ENCODE measurements at regions not wholly inside any gene's neighbourhood (a gene's known extent, or its start where the extent isn't known, plus 50 kb on each side); places are given as distances from the start of the nearest gene placed in this dataset.
"Not testable (repeated sequence)": the region's sequence is repeated elsewhere in the genome, so short reads cannot be mapped to it uniquely, and the experiment has no call there.

GRCh38 chr3:34109846-34110245 is 311.4 kb downstream of the PDCD6IP start:
- Histone ChIP-seq H3K27me3 (ENCODE audit: control insufficient read depth in 2 of 2, insufficient read depth in 2 of 2, low read length in 2 of 2) (no peaks in the 10 kb centered on the region), H3K4me1 (ENCODE audit: control insufficient read depth in 2 of 2, insufficient read depth in 2 of 2, low read length in 2 of 2) (no peaks in the 10 kb centered on the region), H3K36me3 (ENCODE audit: control insufficient read depth in 2 of 3, insufficient read depth in 3 of 3, low read length in 3 of 3) (no peaks in the 10 kb centered on the region), H3K27ac (ENCODE audit: low read depth, low read length) (no peak overlapping the region), H3K4me3 (ENCODE audit: low read length) (no peak overlapping the region), H3K9me3 (ENCODE audit: control insufficient read depth in 2 of 3, low read length in 3 of 3) (no peaks in the 10 kb centered on the region)
- ChIA-PET POLR2A (no interaction called here), CTCF (no interaction called here)
- DNase-seq (no peak), ATAC-seq (peak; percentile 42)
- Mint-ChIP-seq H3K27me3 (peaks cover 0 to 11% (median 0%) of the 10 kb centered on the region in 5 donors), H3K9me3 (peaks cover 0 to 4% (median 0%) of the 10 kb centered on the region in 11 donors), H3K27ac (no peak overlapping the region), H3K4me3 (no peak overlapping the region), H3K4me1 (peaks cover 0 to 4% (median 0%) of the 10 kb centered on the region in 7 donors), H3K36me3 (no peaks in the 10 kb centered on the region)
- intact Hi-C loops (cut with micrococcal nuclease) = no loop called here

DNA sequence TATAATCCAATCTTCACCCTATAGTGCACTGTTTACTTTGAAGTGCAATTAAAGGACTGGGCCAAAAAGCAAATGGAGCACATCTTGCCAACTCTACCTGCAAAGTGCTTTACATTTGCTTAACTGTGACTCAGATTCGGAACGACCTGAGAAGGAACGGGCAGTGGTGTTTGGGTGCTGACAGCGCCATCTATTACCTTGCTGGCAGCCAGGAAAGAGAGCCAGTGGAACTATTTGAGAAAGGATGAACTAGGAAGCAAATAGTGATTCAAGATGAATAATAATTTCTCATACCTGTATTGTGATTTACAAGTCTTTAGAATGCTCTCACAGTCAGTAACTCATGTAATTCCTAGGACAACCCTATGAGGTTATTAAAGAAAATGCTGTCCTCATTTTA is 312.9 kb downstream of the PDCD6IP start:
- peaks cover 0 to 9% (median 4%) of the 10 kb centered on the region in 11 donors for H3K9me3 Mint-ChIP-seq
- H3K4me3 ChIP-seq (ENCODE audit: low read length) = no peak overlapping the region
- ATAC-seq (no peak), DNase-seq (no peak)
- no peaks in the 10 kb centered on the region for H3K36me3 ChIP-seq (ENCODE audit: control insufficient read depth in 2 of 3, insufficient read depth in 3 of 3, low read length in 3 of 3)
- H3K9me3 ChIP-seq (ENCODE audit: control insufficient read depth in 2 of 3, low read length in 3 of 3) = no peaks in the 10 kb centered on the region
- no peaks in the 10 kb centered on the region for H3K4me1 ChIP-seq (ENCODE audit: control insufficient read depth in 2 of 2, insufficient read depth in 2 of 2, low read length in 2 of 2)
- ChIA-PET CTCF (no interaction called here), POLR2A (no interaction called here)
- no peak overlapping the region for H3K4me3 Mint-ChIP-seq
- H3K27me3 Mint-ChIP-seq = no peaks in the 10 kb centered on the region
- H3K4me1 Mint-ChIP-seq = peaks cover 0 to 4% (median 0%) of the 10 kb centered on the region in 7 donors
- no peak overlapping the region for H3K27ac Mint-ChIP-seq
- no peaks in the 10 kb centered on the region for H3K36me3 Mint-ChIP-seq
- intact Hi-C loops (cut with micrococcal nuclease) = no loop called here
- H3K27me3 ChIP-seq (ENCODE audit: control insufficient read depth in 2 of 2, insufficient read depth in 2 of 2, low read length in 2 of 2) = no peaks in the 10 kb centered on the region
- no peak overlapping the region for H3K27ac ChIP-seq (ENCODE audit: low read depth, low read length)

DNA sequence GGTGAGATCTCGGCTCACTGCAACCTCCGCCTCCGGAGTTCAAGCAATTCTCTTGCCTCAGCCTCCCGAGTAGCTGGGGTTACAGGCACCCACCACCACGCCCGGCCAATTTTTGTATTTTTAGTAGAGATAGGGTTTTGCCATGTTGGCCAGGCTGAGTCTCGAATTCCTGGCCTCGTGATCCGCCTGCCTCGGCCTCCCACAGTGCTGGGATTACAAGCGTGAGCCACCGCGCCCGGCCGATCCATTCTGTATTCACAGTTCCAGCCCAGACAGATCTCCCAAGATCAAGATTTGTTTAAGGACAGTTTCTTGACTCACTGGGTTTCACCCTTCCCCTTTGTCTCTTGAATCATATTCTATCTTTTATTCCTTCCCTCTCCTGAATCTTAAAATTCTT is 313.8 kb downstream of the PDCD6IP start:
- ATAC-seq; intact Hi-C loops (cut with micrococcal nuclease); H3K4me3 ChIP-seq (ENCODE audit: low read length); H3K27ac ChIP-seq (ENCODE audit: low read depth, low read length); POLR2A ChIA-PET; H3K27me3 Mint-ChIP-seq; H3K36me3 Mint-ChIP-seq; H3K4me1 ChIP-seq (ENCODE audit: control insufficient read depth in 2 of 2, insufficient read depth in 2 of 2, low read length in 2 of 2); H3K9me3 ChIP-seq (ENCODE audit: control insufficient read depth in 2 of 3, low read length in 3 of 3); H3K27ac Mint-ChIP-seq; CTCF ChIA-PET; H3K4me3 Mint-ChIP-seq; H3K36me3 ChIP-seq (ENCODE audit: control insufficient read depth in 2 of 3, insufficient read depth in 3 of 3, low read length in 3 of 3); H3K4me1 Mint-ChIP-seq; H3K27me3 ChIP-seq (ENCODE audit: control insufficient read depth in 2 of 2, insufficient read depth in 2 of 2, low read length in 2 of 2); DNase-seq: not testable (repeated sequence)
- peaks cover 0 to 16% (median 6%) of the 10 kb centered on the region in 11 donors for H3K9me3 Mint-ChIP-seq

DNA sequence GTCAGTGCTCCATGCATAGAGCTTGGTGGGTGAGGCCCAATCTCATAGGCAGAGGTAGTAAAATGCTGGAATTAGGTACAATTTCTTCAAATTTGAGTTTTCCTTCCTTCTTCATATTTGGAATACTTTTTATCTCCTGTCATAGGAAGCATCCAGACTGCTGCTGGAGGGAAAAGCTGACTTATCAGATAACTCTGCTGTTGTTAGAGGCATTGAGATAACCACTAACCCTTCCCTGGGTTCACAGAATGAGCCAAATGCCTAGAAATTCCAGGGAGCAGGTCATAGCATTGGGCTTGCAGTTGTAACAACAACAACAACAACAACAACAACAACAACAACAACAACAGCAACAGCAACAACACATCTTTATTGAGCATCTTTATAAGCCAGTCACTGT is 332.7 kb downstream of the PDCD6IP start:
- no peak overlapping the region for H3K4me3 Mint-ChIP-seq
- ATAC-seq = no peak
- Histone ChIP-seq H3K4me1 (ENCODE audit: control insufficient read depth in 2 of 2, insufficient read depth in 2 of 2, low read length in 2 of 2) (no peaks in the 10 kb centered on the region), H3K9me3 (ENCODE audit: control insufficient read depth in 2 of 3, low read length in 3 of 3) (no peaks in the 10 kb centered on the region), H3K27me3 (ENCODE audit: control insufficient read depth in 2 of 2, insufficient read depth in 2 of 2, low read length in 2 of 2) (no peaks in the 10 kb centered on the region), H3K27ac (ENCODE audit: low read depth, low read length) (no peak overlapping the region), H3K4me3 (ENCODE audit: low read length) (no peak overlapping the region), H3K36me3 (ENCODE audit: control insufficient read depth in 2 of 3, insufficient read depth in 3 of 3, low read length in 3 of 3) (no peaks in the 10 kb centered on the region)
- no peaks in the 10 kb centered on the region for H3K36me3 Mint-ChIP-seq
- H3K27ac Mint-ChIP-seq = no peak overlapping the region
- H3K27me3 Mint-ChIP-seq = peaks cover 0 to 8% (median 3%) of the 10 kb centered on the region in 5 donors
- H3K9me3 Mint-ChIP-seq = peaks cover 0 to 16% (median 0%) of the 10 kb centered on the region in 11 donors
- no peak for DNase-seq
- ChIA-PET CTCF (no interaction called here), POLR2A (no interaction called here)
- H3K4me1 Mint-ChIP-seq = no peaks in the 10 kb centered on the region
- intact Hi-C loops (cut with micrococcal nuclease) = no loop called here

DNA sequence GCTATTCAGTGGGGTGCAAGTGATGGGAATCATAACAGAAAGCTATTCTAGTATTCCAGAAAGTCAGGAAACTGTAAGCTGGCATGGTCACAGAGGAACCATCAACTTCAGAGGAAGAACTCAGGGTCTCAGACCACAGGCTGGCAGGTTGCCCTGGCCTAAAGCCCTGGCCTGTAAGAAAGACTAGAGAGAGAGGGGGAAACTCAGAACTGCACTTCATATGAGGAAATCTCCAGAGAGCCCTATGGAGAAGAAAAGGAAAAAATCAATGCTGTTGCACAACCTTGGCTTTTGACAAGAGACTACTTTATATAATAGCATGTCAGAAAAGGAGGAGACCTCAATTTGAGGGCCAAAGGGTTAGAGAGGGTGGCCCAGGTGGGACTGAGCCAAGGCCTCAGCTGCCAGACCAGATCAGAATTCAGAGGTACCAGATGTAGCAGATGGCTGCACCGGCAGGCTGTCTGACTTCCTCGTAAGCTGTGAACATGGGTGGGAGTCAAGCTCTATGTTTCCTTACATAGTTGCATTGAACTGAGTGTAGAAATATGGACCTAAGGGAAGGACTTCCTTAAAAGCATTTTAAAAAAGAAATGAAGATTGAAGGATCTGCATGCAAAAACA is 333.8 kb downstream of the PDCD6IP start:
- ChIA-PET POLR2A (no interaction called here), CTCF (no interaction called here)
- no peak overlapping the region for H3K4me3 Mint-ChIP-seq
- DNase-seq (no peak), ATAC-seq (no peak)
- H3K9me3 Mint-ChIP-seq = peaks cover 0 to 13% (median 0%) of the 10 kb centered on the region in 11 donors
- H3K4me3 ChIP-seq (ENCODE audit: low read length) = no peak overlapping the region
- no peaks in the 10 kb centered on the region for H3K9me3 ChIP-seq (ENCODE audit: control insufficient read depth in 2 of 3, low read length in 3 of 3)
- no peaks in the 10 kb centered on the region for H3K27me3 ChIP-seq (ENCODE audit: control insufficient read depth in 2 of 2, insufficient read depth in 2 of 2, low read length in 2 of 2)
- peaks cover 0 to 4% (median 0%) of the 10 kb centered on the region in 5 donors for H3K27me3 Mint-ChIP-seq
- no peak overlapping the region for H3K27ac ChIP-seq (ENCODE audit: low read depth, low read length)
- no peaks in the 10 kb centered on the region for H3K4me1 ChIP-seq (ENCODE audit: control insufficient read depth in 2 of 2, insufficient read depth in 2 of 2, low read length in 2 of 2)
- intact Hi-C loops (cut with micrococcal nuclease) = no loop called here
- H3K36me3 ChIP-seq (ENCODE audit: control insufficient read depth in 2 of 3, insufficient read depth in 3 of 3, low read length in 3 of 3) = no peaks in the 10 kb centered on the region
- no peaks in the 10 kb centered on the region for H3K4me1 Mint-ChIP-seq
- H3K27ac Mint-ChIP-seq = no peak overlapping the region
- no peaks in the 10 kb centered on the region for H3K36me3 Mint-ChIP-seq

DNA sequence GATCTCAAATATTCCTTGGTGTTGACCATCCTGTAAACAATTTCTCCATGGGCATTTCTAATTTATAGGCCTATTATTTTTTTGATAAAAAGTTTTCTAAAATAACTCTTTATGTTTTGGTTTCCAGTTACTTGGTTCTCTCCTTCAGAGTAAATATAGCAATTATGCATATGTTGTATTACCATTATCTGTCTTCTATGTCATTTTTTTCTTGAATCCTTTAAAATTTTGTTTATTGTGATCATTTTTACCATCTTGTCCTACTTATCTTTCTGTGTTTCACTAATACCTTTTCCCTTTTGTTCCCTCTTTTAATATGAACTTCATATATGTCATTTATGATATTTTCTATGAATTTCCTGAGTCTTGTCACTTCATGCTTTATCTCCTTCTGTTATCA is 341.1 kb downstream of the PDCD6IP start:
- no peaks in the 10 kb centered on the region for H3K4me1 ChIP-seq (ENCODE audit: control insufficient read depth in 2 of 2, insufficient read depth in 2 of 2, low read length in 2 of 2)
- no peaks in the 10 kb centered on the region for H3K36me3 ChIP-seq (ENCODE audit: control insufficient read depth in 2 of 3, insufficient read depth in 3 of 3, low read length in 3 of 3)
- Mint-ChIP-seq H3K4me1 (no peaks in the 10 kb centered on the region), H3K27me3 (peaks cover 0 to 5% (median 0%) of the 10 kb centered on the region in 5 donors), H3K27ac (no peak overlapping the region), H3K36me3 (no peaks in the 10 kb centered on the region), H3K4me3 (no peak overlapping the region), H3K9me3 (peaks cover under 1 to 16% (median 5%) of the 10 kb centered on the region in 11 donors)
- intact Hi-C loops (cut with micrococcal nuclease) = no loop called here
- H3K27ac ChIP-seq (ENCODE audit: low read depth, low read length) = no peak overlapping the region
- ATAC-seq (no peak), DNase-seq (no peak)
- ChIA-PET POLR2A (no interaction called here), CTCF (no interaction called here)
- no peak overlapping the region for H3K4me3 ChIP-seq (ENCODE audit: low read length)
- H3K9me3 ChIP-seq (ENCODE audit: control insufficient read depth in 2 of 3, low read length in 3 of 3) = no peaks in the 10 kb centered on the region
- H3K27me3 ChIP-seq (ENCODE audit: control insufficient read depth in 2 of 2, insufficient read depth in 2 of 2, low read length in 2 of 2) = no peaks in the 10 kb centered on the region

DNA sequence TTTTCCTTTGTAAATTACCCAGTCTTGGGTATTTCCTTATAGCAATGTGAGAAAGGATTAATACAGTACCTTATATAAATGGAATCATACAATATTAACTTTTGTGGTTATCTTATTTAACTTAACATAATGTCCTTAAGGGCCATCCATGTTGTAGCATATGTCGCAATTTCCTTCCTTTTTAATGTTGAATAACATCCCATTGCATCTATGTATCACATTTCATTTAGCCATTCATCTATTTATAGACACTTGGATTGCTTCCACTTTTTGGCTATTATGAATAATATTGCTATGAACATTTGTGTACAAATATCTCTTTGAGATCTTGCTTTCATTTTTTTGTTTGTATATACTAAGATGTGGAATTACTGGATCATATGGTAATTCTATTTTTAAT is 342.2 kb downstream of the PDCD6IP start:
- Histone ChIP-seq H3K9me3 (ENCODE audit: control insufficient read depth in 2 of 3, low read length in 3 of 3) (no peaks in the 10 kb centered on the region), H3K4me3 (ENCODE audit: low read length) (no peak overlapping the region), H3K36me3 (ENCODE audit: control insufficient read depth in 2 of 3, insufficient read depth in 3 of 3, low read length in 3 of 3) (no peaks in the 10 kb centered on the region), H3K4me1 (ENCODE audit: control insufficient read depth in 2 of 2, insufficient read depth in 2 of 2, low read length in 2 of 2) (no peaks in the 10 kb centered on the region), H3K27ac (ENCODE audit: low read depth, low read length) (no peak overlapping the region), H3K27me3 (ENCODE audit: control insufficient read depth in 2 of 2, insufficient read depth in 2 of 2, low read length in 2 of 2) (no peaks in the 10 kb centered on the region)
- POLR2A ChIA-PET = no interaction called here
- Mint-ChIP-seq H3K9me3 (peaks cover 2 to 14% (median 5%) of the 10 kb centered on the region in 11 donors), H3K27me3 (peaks cover 0 to 8% (median 0%) of the 10 kb centered on the region in 5 donors), H3K4me1 (no peaks in the 10 kb centered on the region), H3K36me3 (no peaks in the 10 kb centered on the region), H3K4me3 (no peak overlapping the region), H3K27ac (no peak overlapping the region)
- intact Hi-C loops (cut with micrococcal nuclease) = no loop called here
- ATAC-seq (no peak), DNase-seq (no peak)
- CTCF ChIA-PET = no interaction called here

Measured in naive thymus-derived CD4-positive, alpha-beta T cell (primary cell).